Thoracic aorta (tissue), 2 donors: ENCODE measurements at regions not wholly inside any gene's neighbourhood (a gene's known extent, or its start where the extent isn't known, plus 50 kb on each side); places are given as distances from the start of the nearest gene placed in this dataset.

Experiments used
- ATAC-seq: fragments of 150-250 bp; one replicate; pipeline ENCODE4 v1.8.0; 2017; ENCODE audit warnings: low read depth; ENCODE audit not compliant: insufficient number of reproducible peaks, low FRiP score
- DNase-seq: peaks from one replicate; pipeline ENCODE4 v3.0.0-alpha.2; 2020; ENCODE audit warnings: low spot score
- H3K27ac ChIP-seq, 2 donors: fragments of 200-600 bp; sonication (generic); 1 replicate in 1 of 2; 2 replicates in 1 of 2; pipeline ENCODE4 v1.5.1; 2016; ENCODE audit warnings: mild to moderate bottlenecking in 2 of 2, moderate library complexity in 2 of 2
- H3K27me3 ChIP-seq: fragments of 200-600 bp; sonication (generic); replicated peaks from 2 replicates; pipeline ENCODE4 v1.6.0; 2016; ENCODE audit warnings: mild to moderate bottlenecking; ENCODE audit not compliant: insufficient read depth
- H3K36me3 ChIP-seq: fragments of 200-600 bp; sonication (generic); one replicate; pipeline ENCODE4 v1.5.1; 2016
- H3K4me1 ChIP-seq, 2 donors: fragments of 200-600 bp; sonication (generic); 1 replicate in 1 of 2; 2 replicates in 1 of 2; pipeline versions ENCODE4 v1.5.1 to v1.6.0; 2016; ENCODE audit warnings: low read depth in 2 of 2, mild to moderate bottlenecking in 1 of 2; ENCODE audit not compliant: control insufficient read depth in 1 of 2
- H3K4me3 ChIP-seq: fragments of 200-600 bp; sonication (generic); 2 replicates; pipeline ENCODE4 v1.5.1; 2016; ENCODE audit warnings: mild to moderate bottlenecking
- H3K9me3 ChIP-seq: fragments of 200-600 bp; sonication (generic); 2 replicates; pipeline ENCODE4 v1.5.1; 2016
- TF ChIP-seq, protein P1 (sequence below): fragments of 200-600 bp; sonication (generic); IDR thresholded peaks from one replicate; pipeline ENCODE4 v1.5.1; 2019; ENCODE audit warnings: antibody characterized with exemption

DNA sequence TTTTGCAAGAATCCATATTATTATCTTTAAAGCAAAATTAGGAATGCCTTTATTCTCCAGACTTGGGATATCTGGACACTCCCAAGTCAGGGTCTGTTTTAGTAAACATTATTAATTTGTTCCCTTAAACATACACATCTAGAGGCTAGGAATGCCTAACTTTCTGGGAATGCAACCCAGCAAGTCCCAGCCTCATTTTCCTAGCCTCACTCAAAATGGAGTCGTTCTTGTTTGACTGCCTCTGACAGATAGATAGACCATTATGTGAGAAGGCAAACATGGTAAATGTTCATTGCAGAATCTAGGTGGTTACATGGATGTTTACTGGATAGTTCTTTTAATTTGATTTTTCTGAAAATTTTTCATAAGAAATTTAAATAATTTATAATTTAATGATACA, 54.7 kb upstream of the FOXN2 start:
- Histone ChIP-seq H3K4me3 (no peak overlapping the region), H3K4me1 (no peaks in the 10 kb centered on the region), H3K27ac (no peak overlapping the region), H3K9me3 (no peaks in the 10 kb centered on the region), H3K36me3 (no peaks in the 10 kb centered on the region), H3K27me3 (no peaks in the 10 kb centered on the region)
- no peak for DNase-seq
- ATAC-seq, result no peak
- TF ChIP-seq, protein P1, sequence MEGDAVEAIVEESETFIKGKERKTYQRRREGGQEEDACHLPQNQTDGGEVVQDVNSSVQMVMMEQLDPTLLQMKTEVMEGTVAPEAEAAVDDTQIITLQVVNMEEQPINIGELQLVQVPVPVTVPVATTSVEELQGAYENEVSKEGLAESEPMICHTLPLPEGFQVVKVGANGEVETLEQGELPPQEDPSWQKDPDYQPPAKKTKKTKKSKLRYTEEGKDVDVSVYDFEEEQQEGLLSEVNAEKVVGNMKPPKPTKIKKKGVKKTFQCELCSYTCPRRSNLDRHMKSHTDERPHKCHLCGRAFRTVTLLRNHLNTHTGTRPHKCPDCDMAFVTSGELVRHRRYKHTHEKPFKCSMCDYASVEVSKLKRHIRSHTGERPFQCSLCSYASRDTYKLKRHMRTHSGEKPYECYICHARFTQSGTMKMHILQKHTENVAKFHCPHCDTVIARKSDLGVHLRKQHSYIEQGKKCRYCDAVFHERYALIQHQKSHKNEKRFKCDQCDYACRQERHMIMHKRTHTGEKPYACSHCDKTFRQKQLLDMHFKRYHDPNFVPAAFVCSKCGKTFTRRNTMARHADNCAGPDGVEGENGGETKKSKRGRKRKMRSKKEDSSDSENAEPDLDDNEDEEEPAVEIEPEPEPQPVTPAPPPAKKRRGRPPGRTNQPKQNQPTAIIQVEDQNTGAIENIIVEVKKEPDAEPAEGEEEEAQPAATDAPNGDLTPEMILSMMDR, result no peak

- ATAC-seq (no peak), DNase-seq (no peak)
- Histone ChIP-seq H3K9me3 (no peaks in the 10 kb centered on the region), H3K4me3 (no peak overlapping the region), H3K27me3 (no peaks in the 10 kb centered on the region), H3K27ac (no peak overlapping the region), H3K4me1 (no peaks in the 10 kb centered on the region), H3K36me3 (no peaks in the 10 kb centered on the region)
- TF ChIP-seq, protein P1, result no peak
Measured at GRCh38 chr2:48264627-48265026, 49.9 kb upstream of the FOXN2 start.
